ENCODE measurements at regions not wholly inside any gene's neighbourhood (a gene's known extent, or its start where the extent isn't known, plus 50 kb on each side); places are given as distances from the start of the nearest gene placed in this dataset.
"Not testable (repeated sequence)": the region's sequence is repeated elsewhere in the genome, so short reads cannot be mapped to it uniquely, and the experiment has no call there.

DNA sequence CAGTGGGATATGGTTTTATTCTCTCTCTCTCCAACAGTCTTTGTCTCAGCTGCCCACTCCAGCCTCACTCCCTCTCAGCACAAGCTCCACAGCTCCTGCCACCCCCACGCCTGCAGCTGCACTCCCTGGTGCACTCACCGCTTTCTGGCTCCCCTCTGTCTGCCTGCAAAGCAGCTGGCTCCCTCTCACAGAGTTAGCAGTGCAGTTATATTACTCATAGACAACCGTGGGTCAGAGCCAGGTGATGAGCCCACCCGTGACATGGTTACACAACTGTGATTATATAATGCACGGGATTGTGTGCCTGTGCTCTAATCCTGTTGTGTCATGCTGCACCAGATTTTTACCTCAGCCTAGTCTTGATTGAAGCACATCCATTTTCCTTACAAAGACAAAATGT is 276.9 kb upstream of the CHAC2 start:
- 0 out of 2 replicates have a peak, but pooled peaks cover 5% of the 10 kb centered on the region for H3K4me1 ChIP-seq (replicated peaks; ENCODE audit: insufficient read depth)

DNA sequence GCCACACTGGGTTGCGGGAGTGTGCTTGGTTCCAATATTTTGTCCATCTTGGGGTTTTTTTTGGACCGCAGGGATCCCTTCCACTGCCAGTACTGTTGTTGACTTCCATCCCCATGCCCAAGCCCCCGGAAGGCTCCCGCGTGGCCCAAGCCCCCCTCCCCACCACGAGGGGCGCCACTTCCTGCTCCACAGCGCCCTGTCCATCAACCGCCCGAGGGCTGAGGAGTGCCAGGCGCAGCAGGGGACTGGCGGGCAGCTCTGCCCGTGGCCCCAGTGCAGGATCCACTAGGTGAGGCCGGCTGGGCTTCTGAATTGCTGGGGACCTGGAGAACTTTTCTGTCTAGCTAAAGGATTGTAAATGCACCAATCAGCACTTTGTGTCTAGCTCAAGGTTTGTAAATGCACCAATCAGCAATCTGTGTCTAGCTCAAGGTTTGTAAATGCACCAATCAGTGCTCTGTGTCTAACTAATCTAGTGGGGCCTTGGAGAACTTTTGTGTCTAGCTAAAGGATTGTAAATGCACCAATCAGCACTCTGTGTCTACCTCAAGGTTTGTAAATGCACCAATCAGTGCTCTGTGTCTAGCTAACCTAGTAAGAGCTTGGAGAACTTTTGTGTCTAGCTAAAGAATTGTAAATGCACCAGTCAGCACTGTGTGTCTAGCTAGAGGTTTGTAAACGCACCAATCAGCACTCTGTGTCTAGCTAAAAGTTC is 281.3 kb upstream of the CHAC2 start:
- H3K9me3 ChIP-seq (ENCODE audit: insufficient read depth, low read depth); H2AFZ ChIP-seq; H4K20me1 ChIP-seq (ENCODE audit: insufficient read depth); H3K27me3 ChIP-seq (ENCODE audit: insufficient read depth, low read depth); H3K27ac ChIP-seq; H3K36me3 ChIP-seq (ENCODE audit: low read depth); H3K79me2 ChIP-seq (ENCODE audit: low read depth); H3K4me3 ChIP-seq; H3K4me1 ChIP-seq (replicated peaks; ENCODE audit: insufficient read depth); CTCF ChIA-PET; H3K9me2 ChIP-seq (ENCODE audit: insufficient read depth); DNase-seq; H3K4me2 ChIP-seq; intact Hi-C loops (cut with micrococcal nuclease; ENCODE audit: unreplicated experiment); H3F3A ChIP-seq (ENCODE audit: insufficient read depth, low read depth); BruUV-seq (replicated peaks): not testable (repeated sequence)
- POLR2A ChIA-PET (ENCODE audit: unreplicated experiment) = interaction anchor here (0.6 kb wide), 1 partner anchor 37 kb away, joined by 3 read pairs; no protein-coding TSS in a partner anchor

More for the DNA sequence above, 276.9 kb upstream of the CHAC2 start:
- H3F3A ChIP-seq (ENCODE audit: insufficient read depth, low read depth) = no peaks in the 10 kb centered on the region
- H3K27ac ChIP-seq = no peak overlapping the region
- no peaks in the 10 kb centered on the region for H3K36me3 ChIP-seq (ENCODE audit: low read depth)
- no peak overlapping the region for H3K4me3 ChIP-seq
- no peaks in the 10 kb centered on the region for H3K9me2 ChIP-seq (ENCODE audit: insufficient read depth)
- intact Hi-C loops (cut with micrococcal nuclease; ENCODE audit: unreplicated experiment) = no loop called here
- no peaks in the 10 kb centered on the region for H4K20me1 ChIP-seq (ENCODE audit: insufficient read depth)
- no peaks in the 10 kb centered on the region for H3K79me2 ChIP-seq (ENCODE audit: low read depth)
- no TSS peak for BruUV-seq (replicated peaks)
- ChIA-PET CTCF (no interaction called here), POLR2A (ENCODE audit: unreplicated experiment) (no interaction called here)
- no peaks in the 10 kb centered on the region for H3K27me3 ChIP-seq (ENCODE audit: insufficient read depth, low read depth)
- DNase-seq = no peak
- TF ChIP-seq, protein P1, sequence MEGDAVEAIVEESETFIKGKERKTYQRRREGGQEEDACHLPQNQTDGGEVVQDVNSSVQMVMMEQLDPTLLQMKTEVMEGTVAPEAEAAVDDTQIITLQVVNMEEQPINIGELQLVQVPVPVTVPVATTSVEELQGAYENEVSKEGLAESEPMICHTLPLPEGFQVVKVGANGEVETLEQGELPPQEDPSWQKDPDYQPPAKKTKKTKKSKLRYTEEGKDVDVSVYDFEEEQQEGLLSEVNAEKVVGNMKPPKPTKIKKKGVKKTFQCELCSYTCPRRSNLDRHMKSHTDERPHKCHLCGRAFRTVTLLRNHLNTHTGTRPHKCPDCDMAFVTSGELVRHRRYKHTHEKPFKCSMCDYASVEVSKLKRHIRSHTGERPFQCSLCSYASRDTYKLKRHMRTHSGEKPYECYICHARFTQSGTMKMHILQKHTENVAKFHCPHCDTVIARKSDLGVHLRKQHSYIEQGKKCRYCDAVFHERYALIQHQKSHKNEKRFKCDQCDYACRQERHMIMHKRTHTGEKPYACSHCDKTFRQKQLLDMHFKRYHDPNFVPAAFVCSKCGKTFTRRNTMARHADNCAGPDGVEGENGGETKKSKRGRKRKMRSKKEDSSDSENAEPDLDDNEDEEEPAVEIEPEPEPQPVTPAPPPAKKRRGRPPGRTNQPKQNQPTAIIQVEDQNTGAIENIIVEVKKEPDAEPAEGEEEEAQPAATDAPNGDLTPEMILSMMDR (conservative IDR thresholded peaks at IDR 0.05) = no peak
- no peak for TF ChIP-seq EZH2 (IDR thresholded peaks at IDR 0.05; ENCODE audit: low read depth)
- no peak overlapping the region for H2AFZ ChIP-seq
- no peak overlapping the region for H3K4me2 ChIP-seq
- H3K9me3 ChIP-seq (ENCODE audit: insufficient read depth, low read depth) = no peaks in the 10 kb centered on the region

- Histone ChIP-seq H4K20me1 (ENCODE audit: insufficient read depth) (no peaks in the 10 kb centered on the region), H3K27ac (no peak overlapping the region), H3F3A (ENCODE audit: insufficient read depth, low read depth) (no peaks in the 10 kb centered on the region), H3K4me2 (no peak overlapping the region), H2AFZ (no peak overlapping the region), H3K9me3 (ENCODE audit: insufficient read depth, low read depth) (no peaks in the 10 kb centered on the region), H3K79me2 (ENCODE audit: low read depth) (no peaks in the 10 kb centered on the region), H3K4me1 (replicated peaks; ENCODE audit: insufficient read depth) (no peaks in the 10 kb centered on the region), H3K9me2 (ENCODE audit: insufficient read depth) (no peaks in the 10 kb centered on the region), H3K4me3 (no peak overlapping the region), H3K36me3 (ENCODE audit: low read depth) (no peaks in the 10 kb centered on the region), H3K27me3 (ENCODE audit: insufficient read depth, low read depth) (no peaks in the 10 kb centered on the region)
- no TSS peak for BruUV-seq (replicated peaks)
- POLR2A ChIA-PET (ENCODE audit: unreplicated experiment) = no interaction called here
- TF ChIP-seq, protein P1 (conservative IDR thresholded peaks at IDR 0.05) = no peak
- no peak for TF ChIP-seq EZH2 (IDR thresholded peaks at IDR 0.05; ENCODE audit: low read depth)
- DNase-seq = no peak
- CTCF ChIA-PET = no interaction called here
- intact Hi-C loops (cut with micrococcal nuclease; ENCODE audit: unreplicated experiment) = no loop called here
These were observed 282.4 kb upstream of the CHAC2 start for GRCh38 chr2:53485021-53485728.

All from PC-9 (cell line).